Motor neuron (in vitro differentiated cells): ENCODE measurements at regions not wholly inside any gene's neighbourhood (a gene's known extent, or its start where the extent isn't known, plus 50 kb on each side); places are given as distances from the start of the nearest gene placed in this dataset.
"Not testable (repeated sequence)": the region's sequence is repeated elsewhere in the genome, so short reads cannot be mapped to it uniquely, and the experiment has no call there.

Experiments
- ATAC-seq, 8 experiments: fragments of 200-7000 bp; cut with Tn5 transposase; replicated peaks in 6 of 8; 2 replicates each; pipeline ENCODE4 v1.8.0; 2021; ENCODE audit warnings: mild to moderate bottlenecking in 8 of 8, moderate library complexity in 8 of 8
- H3K27ac ChIP-seq, 2 donors: fragments of 250-450 bp; sonication (Bioruptor Pico); 2 replicates each; pipeline ENCODE4 v1.9.0; 2021; ENCODE audit warnings: antibody characterized with exemption in 2 of 2, mild to moderate bottlenecking in 2 of 2, moderate library complexity in 1 of 2
- H3K4me1 ChIP-seq, 2 donors: fragments of 250-450 bp; sonication (Bioruptor Pico); replicated peaks in 1 of 2; 2 replicates each; pipeline ENCODE4 v1.6.1; 2021; ENCODE audit warnings: antibody characterized with exemption in 2 of 2, mild to moderate bottlenecking in 2 of 2, moderate library complexity in 1 of 2
- H3K4me3 ChIP-seq, 5 donors: fragments of 250-450 bp; sonication (Bioruptor Pico); 2 replicates each; pipeline ENCODE4 v1.9.0; 2021; ENCODE audit warnings: antibody characterized with exemption in 5 of 5, mild to moderate bottlenecking in 5 of 5, moderate library complexity in 4 of 5
- WGBS, 10 experiments: fragments of 450-650 bp; shearing (Covaris generic); methylation state at CpG; one replicate each; pipeline ENCODE4 v1.0.0; 2022; 5-methylcytosine and 5-hydroxymethylcytosine counted together
- in situ Hi-C, 9 experiments: fragments of 400-800 bp; cut with MboI; loops; one replicate each; pipeline ENCODE4 v1.15.0; 2021; ENCODE audit warnings: low sequenced_read_pairs in 9 of 9, low pct_unique_long_range_greater_than_20kb in 2 of 9; ENCODE audit not compliant: unreplicated experiment in 9 of 9

DNA sequence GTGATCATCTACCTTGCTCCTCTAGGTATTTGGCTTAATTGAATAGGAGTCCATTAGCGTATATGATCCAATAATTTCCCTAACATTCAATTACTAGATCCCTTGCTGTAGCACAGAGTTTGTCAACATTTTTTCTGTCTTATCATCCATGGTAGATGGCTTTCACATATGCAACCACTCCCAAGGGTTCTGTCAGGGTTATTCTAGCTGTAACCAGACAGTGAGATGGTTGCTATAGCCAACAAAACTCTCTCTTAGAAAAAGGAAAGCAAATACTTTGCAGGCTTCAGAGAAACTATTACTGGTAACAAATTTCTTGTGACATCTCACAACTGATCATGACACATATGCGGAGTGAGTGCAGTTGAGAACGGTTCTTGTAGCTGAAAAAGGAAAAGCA, 96.2 kb upstream of the EFNA5 start:
- in situ Hi-C loops, result no loop called here
- peak in 3 of 8 experiments; percentile 27 to 89 (median 53) for ATAC-seq
- no peak overlapping the region for H3K27ac ChIP-seq
- WGBS, 10 experiments, result 80 to 100% (median 92%) methylated on average over 1 to 3 of the region's 3 CpGs
- H3K4me3 ChIP-seq, result no peak overlapping the region
- peaks cover 7 to 9% of the 10 kb centered on the region in 2 donors for H3K4me1 ChIP-seq

DNA sequence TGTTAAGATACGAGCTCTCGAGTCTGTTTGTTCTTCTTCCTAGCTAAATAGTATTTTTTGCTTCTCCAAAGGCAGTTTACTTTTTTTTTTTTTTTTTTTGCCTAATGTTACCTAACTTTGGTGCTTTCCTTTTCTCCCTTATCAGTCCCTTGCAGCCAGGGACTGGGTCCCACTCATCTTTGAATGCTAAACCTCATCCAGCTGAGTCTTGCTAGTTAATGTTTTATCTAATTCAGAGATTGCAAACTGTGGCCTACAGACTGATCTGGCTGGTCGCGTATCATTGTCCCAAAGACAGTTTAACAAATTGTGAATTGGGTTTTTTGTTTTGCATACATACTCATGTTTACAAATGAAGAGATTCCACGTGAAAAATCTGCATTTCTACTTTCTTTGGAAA, 95.7 kb upstream of the EFNA5 start:
- H3K4me3 ChIP-seq, result no peak overlapping the region
- no peak overlapping the region for H3K27ac ChIP-seq
- 30 to 74% (median 44%) methylated on average over 1 to 5 of the region's 5 CpGs for WGBS, 10 experiments
- H3K4me1 ChIP-seq, result peaks cover 7 to 9% of the 10 kb centered on the region in 2 donors
- ATAC-seq, result no peak
- in situ Hi-C loops, result no loop called here

DNA sequence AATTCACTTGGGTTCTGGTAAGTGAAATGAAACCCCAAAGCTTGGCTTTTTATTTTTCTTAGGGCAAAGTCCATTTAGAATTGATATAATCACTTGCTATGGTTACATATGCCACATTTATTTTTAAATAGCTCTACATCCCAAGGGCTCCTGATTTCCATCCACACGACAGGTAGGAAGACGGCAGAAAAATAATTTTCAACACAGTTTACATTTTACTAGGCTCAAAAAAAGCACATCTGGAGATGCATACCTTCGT, 95.0 kb upstream of the EFNA5 start:
- in situ Hi-C loops, result no loop called here

DNA sequence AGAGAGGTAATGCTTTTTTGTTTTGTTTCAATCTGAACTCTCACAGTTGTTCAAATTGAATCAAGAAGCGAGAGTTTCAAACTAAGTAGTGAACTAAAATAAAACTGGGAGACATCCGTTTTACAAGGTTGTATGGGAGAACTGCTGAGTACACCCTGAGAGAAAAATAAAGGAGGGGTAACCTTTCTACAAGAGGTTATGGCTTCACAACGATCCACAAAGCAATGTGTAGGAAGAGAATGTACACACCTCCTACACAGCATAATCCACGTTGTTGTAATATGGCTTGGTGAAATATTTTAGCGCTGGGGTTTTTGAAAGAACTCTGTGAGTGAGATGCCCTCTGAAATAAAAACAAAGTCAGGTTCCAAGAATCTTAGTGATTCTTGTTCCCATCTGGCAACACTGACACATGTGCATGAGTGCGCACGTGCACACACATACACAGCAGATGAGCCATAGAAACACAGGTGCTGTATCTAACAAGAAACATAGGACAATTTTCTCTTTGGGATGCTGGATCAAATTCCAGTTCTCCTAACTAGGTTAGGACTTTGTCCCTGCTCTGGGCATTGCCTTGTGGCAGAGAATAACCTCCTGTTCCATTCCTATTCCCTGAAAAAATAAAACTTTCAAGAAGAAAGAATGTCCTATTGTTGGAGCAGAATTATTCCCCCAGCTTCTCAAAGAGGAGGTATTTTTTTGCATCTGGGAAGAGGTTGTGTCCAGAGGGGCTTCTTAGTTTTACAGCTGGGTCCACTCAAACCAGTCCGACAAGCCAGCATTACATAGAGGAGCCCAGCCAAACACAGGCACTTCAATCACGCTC, 94.5 kb upstream of the EFNA5 start:
- no peak for ATAC-seq
- peaks cover 5 to 7% of the 10 kb centered on the region in 2 donors for H3K4me1 ChIP-seq
- 54 to 100% (median 88%) methylated on average over 2 to 9 of the region's 9 CpGs for WGBS, 10 experiments
- in situ Hi-C loops, result no loop called here
- no peak overlapping the region for H3K27ac ChIP-seq
- no peak overlapping the region for H3K4me3 ChIP-seq

More for the DNA sequence above, 95.0 kb upstream of the EFNA5 start:
- 35 to 100% (median 90%) methylated on average over 1 to 3 of the region's 3 CpGs; no CpG with 5 or more reads in 3 of the 10 experiments for WGBS, 10 experiments
- Histone ChIP-seq H3K27ac (no peak overlapping the region), H3K4me1 (peaks cover 7 to 9% of the 10 kb centered on the region in 2 donors), H3K4me3 (no peak overlapping the region)
- ATAC-seq, result no peak

DNA sequence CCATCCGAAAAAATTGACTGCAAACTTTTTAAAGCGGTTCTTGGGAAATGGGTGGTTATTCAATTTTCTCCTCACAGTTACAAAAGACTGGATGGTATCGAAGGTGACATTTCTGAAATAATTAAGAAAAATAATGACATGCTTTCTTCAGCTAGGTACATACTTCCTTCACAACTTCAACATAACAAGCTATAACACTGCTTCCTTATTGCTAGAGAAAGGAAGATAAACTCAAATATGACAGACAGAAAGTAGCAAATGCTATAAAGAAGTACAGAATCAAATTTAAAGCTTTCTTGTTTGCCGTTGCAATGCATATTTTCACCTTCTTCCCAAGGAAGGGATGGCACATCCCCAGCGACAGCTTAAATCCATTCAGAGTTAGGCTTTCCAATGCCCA, 93.5 kb upstream of the EFNA5 start:
- ATAC-seq, result no peak
- Histone ChIP-seq H3K4me3 (no peak overlapping the region), H3K4me1 (peaks cover 2 to 7% of the 10 kb centered on the region in 2 donors), H3K27ac (no peak overlapping the region)
- WGBS, 10 experiments, result 58 to 100% (median 84%) methylated on average over 1 to 5 of the region's 5 CpGs; no CpG with 5 or more reads in 1 of the 10 experiments
- in situ Hi-C loops, result no loop called here

DNA sequence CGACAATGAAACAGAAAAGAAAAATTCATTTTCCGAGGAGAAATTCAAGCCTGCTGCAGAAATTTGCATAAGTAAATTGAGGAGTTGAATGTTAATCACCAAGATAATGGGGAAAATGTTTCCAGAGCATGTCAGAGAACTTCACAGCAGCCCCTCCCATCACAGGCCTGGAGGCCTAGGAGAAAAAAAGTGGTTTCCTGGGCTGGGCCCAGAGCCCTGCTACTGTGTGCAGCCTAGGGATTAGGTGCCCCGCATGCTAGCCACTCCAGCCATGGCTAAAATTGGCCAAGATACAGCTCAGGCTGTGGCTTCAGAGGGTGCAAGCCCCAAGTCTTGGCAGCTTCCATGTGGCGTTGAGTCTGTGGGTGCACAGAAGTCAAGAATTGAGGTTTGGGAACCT, 82.7 kb upstream of the EFNA5 start:
- ATAC-seq, result peak in 2 of 8 experiments; percentile 58 to 59
- in situ Hi-C loops, result no loop called here
- H3K27ac ChIP-seq, result no peak overlapping the region
- 32 to 100% (median 83%) methylated on average over 1 to 4 of the region's 4 CpGs; no CpG with 5 or more reads in 1 of the 10 experiments for WGBS, 10 experiments
- H3K4me1 ChIP-seq, result no peaks in the 10 kb centered on the region
- no peak overlapping the region for H3K4me3 ChIP-seq

DNA sequence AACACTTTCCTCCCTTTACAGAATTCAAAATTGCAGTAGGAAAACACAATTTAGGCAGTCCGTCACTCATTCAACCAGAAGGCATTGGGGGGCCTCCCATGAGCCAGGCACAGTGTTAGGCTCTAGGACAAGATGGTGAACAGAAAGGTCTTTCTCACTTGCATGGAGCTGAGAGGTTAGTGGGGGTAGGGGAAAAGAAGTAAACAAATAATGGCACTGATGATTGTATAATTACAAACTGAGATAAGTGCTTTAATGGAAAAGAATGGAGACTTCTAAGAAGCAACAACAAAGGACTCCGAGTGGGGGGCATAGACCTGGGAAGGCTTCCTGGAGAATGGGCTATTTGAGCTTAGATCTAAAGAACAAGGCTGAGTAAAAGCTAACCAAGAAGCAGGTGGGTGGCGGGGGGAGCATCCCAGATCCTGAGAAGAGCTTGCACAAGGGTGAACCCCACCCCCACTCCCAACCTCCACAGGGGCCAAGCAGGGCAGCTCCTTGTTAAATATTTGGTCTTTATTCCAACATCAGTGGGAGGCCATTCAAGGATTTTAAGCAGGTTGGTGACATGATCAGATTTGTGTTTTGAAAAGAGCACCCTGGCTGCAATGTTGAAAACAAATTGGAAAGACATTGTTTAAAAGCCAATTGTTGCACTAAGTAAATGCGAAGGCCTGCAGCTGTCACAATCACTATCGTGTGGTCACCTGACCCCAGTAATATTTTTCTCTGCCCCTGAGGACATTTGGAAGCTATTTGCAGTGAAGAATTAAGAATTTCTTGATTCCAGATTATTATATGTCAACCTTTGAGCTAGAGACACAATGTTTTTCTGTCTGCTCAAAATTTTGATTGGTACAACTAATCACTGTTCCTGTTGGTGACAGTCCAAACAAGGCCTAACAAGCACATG, 73.9 kb upstream of the EFNA5 start:
- no peak for ATAC-seq
- peaks cover 0 to 6% of the 10 kb centered on the region in 2 donors for H3K4me1 ChIP-seq
- WGBS, 10 experiments, result 30 to 100% (median 70%) methylated on average over 1 to 4 of the region's 5 CpGs
- no peak overlapping the region for H3K4me3 ChIP-seq
- H3K27ac ChIP-seq, result no peak overlapping the region
- in situ Hi-C loops, result no loop called here

DNA sequence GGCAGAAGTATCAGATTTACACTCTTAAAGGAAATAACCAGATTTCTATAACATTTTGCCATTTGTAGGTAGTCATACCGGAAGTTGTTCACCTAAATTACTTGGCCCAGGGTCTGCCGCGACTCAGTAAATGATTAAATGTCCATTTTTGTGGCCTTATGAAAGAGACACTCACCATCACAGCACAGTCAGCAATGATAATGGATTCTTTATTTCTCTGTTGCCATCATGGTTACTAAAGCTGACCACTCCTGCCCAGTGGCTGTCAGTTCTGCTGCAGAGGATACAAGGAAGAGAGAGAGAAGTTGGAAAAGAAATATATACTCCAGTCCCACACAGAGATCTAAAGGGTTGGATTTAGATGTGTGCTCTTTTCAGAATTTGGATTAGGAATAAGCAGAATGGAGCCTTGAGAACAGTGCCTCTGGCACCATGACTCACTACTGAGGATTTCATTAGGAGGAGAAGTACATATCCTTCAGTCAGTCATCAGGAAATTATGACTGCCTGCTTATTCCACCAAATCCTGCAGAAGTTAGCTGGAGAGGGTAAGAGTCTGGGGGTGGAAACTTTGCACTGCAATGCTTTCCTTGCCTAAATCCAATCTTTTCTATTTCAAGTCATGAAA, 72.8 kb upstream of the EFNA5 start:
- no peak overlapping the region for H3K4me3 ChIP-seq
- peak in 3 of 8 experiments; percentile 84 to 98 (median 95) for ATAC-seq
- 44 to 96% (median 71%) methylated on average over 1 to 3 of the region's 3 CpGs; no CpG with 5 or more reads in 2 of the 10 experiments for WGBS, 10 experiments
- in situ Hi-C loops, result no loop called here
- H3K27ac ChIP-seq, result no peak overlapping the region
- H3K4me1 ChIP-seq, result peaks cover 0 to 6% of the 10 kb centered on the region in 2 donors

DNA sequence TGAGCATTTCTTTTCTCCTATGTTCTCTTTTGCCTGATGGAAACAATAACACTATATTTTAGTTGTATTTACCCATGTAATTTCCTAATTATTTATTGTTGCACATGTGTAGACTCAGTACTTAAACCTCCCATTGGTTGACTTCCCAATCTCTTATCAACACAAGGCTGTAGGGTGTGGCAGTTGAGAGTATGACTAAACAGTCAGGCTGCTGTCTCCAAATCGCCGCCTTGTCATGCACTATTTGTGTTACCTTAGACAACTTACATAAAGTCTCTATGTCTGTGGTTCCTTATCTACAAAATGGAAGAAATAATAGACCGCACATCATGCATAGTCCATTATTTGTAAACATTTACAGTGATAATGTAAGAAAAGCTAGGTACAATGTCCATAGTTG, 68.9 kb upstream of the EFNA5 start:
- 37 to 100% (median 83%) methylated on average over 1 to 3 of the region's 3 CpGs; no CpG with 5 or more reads in 1 of the 10 experiments for WGBS, 10 experiments
- in situ Hi-C loops, result no loop called here
- ATAC-seq, result peak in 2 of 8 experiments; percentile 50 to 71
- H3K27ac ChIP-seq, result no peak overlapping the region
- peaks cover 0 to 2% of the 10 kb centered on the region in 2 donors for H3K4me1 ChIP-seq
- no peak overlapping the region for H3K4me3 ChIP-seq

DNA sequence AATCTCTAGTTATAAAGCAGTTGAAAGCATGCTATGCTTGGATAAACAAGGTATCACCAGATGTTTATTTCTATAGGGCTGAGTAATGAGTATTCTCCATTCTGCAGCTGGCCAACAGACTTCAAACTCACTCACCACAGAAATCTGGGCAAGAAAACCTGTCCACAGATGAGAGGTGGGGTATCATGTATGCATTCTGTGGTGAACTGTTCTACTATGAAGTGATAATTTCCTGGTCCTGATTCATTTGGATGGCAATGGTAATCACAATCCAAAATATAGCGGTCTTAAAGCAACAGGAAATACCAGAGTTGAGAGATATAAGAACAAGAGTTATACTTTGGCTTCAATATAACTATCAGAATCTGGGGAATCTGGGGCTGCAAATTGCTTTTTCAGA, 65.9 kb upstream of the EFNA5 start:
- Histone ChIP-seq H3K27ac (no peak overlapping the region), H3K4me3 (no peak overlapping the region), H3K4me1 (no peaks in the 10 kb centered on the region)
- in situ Hi-C loops, result no loop called here
- 0 to 100% (median 94%) methylated on average over 1 of the region's 1 CpG; no CpG with 5 or more reads in 4 of the 10 experiments for WGBS, 10 experiments
- peak in 1 of 8 experiments; percentile 69 for ATAC-seq

DNA sequence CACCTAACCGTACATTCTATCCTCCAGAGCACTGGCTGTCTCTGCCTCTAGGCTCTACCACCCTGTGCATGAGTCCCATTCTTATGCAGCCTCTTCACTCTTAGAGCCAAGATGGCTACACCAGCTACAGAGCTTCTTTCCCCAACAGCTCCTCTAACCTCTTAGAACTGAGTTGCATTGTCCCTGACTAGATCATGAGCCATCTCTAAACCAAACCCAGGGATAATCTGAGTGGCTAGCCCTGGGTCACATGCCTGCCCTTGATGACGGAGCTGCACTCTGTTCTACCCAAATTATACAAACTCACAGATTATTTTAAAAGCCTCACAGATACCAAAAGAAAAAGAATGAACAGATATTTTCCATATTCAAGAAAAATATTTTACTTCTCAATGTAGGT, 65.4 kb upstream of the EFNA5 start:
- H3K4me3 ChIP-seq, H3K4me1 ChIP-seq, ATAC-seq, H3K27ac ChIP-seq, in situ Hi-C loops: not testable (repeated sequence)
- WGBS, 10 experiments, result 100% methylated on average over 1 of the region's 2 CpGs; no CpG with 5 or more reads in 8 of the 10 experiments

DNA sequence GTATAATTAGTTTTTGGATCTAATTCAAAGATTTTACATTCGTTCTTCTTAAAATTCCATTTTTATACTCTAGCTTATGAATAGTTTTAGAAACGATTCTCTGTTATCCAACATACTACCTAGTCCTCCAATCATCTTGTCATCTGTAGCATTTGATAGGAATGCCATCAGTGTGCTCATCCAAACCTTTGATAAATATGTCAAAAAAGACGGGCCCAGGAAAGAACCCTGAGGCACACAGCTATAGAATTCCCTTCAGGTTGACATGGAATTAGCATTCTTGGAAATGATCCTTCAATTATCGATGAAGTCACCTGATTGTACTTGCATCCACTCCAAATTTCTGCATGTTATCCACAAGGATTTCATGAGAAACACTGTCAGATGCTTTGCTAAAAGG, 64.8 kb upstream of the EFNA5 start:
- Histone ChIP-seq H3K4me3 (no peak overlapping the region), H3K27ac (no peak overlapping the region), H3K4me1 (no peaks in the 10 kb centered on the region)
- in situ Hi-C loops, result no loop called here
- 33 to 96% (median 91%) methylated on average over 2 to 4 of the region's 4 CpGs for WGBS, 10 experiments
- no peak for ATAC-seq

DNA sequence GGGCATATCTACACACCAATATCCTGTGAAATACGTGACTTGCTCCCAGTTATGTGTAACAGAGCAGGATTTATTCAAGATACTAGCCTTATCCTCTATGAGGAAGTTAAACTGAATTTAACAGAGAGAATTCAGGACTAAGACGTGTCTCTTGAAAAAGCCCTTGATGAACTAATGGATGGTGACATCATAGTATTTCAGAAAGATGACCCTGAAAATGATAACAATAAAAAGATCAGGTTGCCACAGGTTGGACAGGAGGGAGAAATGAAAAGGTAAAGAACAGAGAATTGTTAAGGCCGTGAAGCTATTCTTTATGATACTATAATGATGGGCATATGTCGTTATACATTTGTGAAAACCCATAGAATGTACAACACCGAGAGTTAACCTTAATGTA, 56.2 kb upstream of the EFNA5 start:
- Histone ChIP-seq H3K27ac (no peak overlapping the region), H3K4me1 (no peaks in the 10 kb centered on the region), H3K4me3 (no peak overlapping the region)
- no peak for ATAC-seq
- 56 to 100% (median 93%) methylated on average over 2 to 5 of the region's 5 CpGs for WGBS, 10 experiments
- in situ Hi-C loops, result no loop called here
